HAP-1 (cell line): ENCODE measurements at regions not wholly inside any gene's neighbourhood (a gene's known extent, or its start where the extent isn't known, plus 50 kb on each side); places are given as distances from the start of the nearest gene placed in this dataset.

Source experiments
- DNase-seq, 2 experiments: peaks; one replicate each; pipeline ENCODE4 v3.0.0-alpha.2; 2016 to 2020; ENCODE audit warnings: low spot score in 2 of 2
- H3K27me3 ChIP-seq: fragments of 250-450 bp; sonication (Bioruptor Pico); 2 replicates; pipeline ENCODE4 v1.5.1; 2020; ENCODE audit warnings: low read depth, mild to moderate bottlenecking, moderate library complexity
- H3K36me3 ChIP-seq: fragments of 250-450 bp; sonication (Bioruptor Pico); replicated peaks from 2 replicates; pipeline ENCODE4 v1.5.1; 2020; ENCODE audit warnings: mild to moderate bottlenecking
- H3K4me1 ChIP-seq: fragments of 250-450 bp; sonication (Bioruptor Pico); 2 replicates; pipeline ENCODE4 v1.5.1; 2020; ENCODE audit warnings: mild to moderate bottlenecking
- H3K4me3 ChIP-seq: fragments of 250-450 bp; sonication (Bioruptor Pico); 2 replicates; pipeline ENCODE4 v1.5.1; 2020; ENCODE audit warnings: mild to moderate bottlenecking, moderate library complexity
- H3K9me3 ChIP-seq: fragments of 250-450 bp; sonication (Bioruptor Pico); 2 replicates; pipeline ENCODE4 v1.5.1; 2020; ENCODE audit warnings: mild to moderate bottlenecking, moderate library complexity
- in situ Hi-C: fragments of 300-500 bp; cut with MboI; formaldehyde crosslinking; loops from 3 replicates; pipeline ENCODE4 v1.14.3; 2020; ENCODE audit warnings: low sequenced_read_pairs, inconsistent platforms, mixed read lengths

DNA sequence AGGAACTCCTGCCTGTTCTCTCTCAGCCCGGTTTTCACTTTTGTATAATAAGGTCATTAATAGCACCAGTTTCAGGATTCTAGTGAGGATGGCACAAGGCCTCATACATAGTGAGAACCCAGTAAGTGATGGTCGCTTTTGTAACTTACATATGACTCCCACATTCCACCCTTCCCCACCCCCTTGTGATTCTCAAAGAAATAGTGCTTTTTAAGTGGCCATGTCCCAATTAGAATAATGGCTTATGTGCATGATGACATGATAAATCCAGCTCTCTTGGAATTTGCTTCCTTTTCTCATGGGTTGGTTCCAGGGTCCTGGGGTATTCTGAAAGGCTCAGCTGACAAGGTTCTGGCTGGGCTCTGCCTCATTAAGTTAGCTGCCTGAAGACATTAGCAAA is 189.9 kb downstream of the URB2 start:
- Histone ChIP-seq H3K27me3 (no peaks in the 10 kb centered on the region), H3K36me3 (no peaks in the 10 kb centered on the region), H3K4me1 (no peaks in the 10 kb centered on the region), H3K9me3 (no peaks in the 10 kb centered on the region), H3K4me3 (no peak overlapping the region)
- no peak for DNase-seq
- in situ Hi-C loops = no loop called here

DNA sequence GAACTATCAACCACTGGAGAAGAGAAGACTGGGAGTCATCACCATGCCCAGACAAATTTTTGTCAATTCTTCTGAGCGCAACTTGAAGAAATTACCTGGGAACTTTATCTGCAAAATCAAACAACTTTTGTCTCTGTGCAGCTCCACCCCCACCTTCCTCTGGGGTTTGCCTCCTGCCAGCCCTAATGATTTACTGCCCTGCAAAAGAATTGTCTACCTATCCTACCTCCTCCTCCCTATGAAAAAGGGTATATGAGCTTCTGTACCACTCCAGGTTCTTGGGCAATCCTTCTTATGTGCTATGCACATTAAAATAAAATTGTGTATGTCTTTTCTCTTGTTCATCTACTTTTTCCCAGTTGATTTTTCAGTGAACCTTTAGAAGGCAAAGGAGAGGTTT is 191.9 kb downstream of the URB2 start:
- no peaks in the 10 kb centered on the region for H3K4me1 ChIP-seq

DNA sequence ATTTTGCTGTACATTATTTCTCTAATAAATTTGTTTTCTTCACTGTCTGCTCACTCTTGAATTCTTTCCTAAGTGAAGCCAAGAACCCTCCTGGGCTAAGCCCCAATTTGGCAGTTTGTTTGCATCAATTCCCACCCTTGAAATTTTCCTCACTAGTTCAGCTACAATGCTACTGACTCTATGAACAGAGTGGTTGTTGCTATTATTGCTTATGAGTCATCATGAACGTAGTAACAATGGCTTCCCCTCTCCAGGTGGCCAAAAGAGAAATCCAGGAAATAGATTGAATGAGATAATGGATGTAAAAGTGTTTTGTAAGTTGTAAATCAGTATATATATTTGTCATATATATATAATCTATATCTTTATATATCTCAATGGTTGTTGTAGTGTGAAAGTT is 193.0 kb downstream of the URB2 start:
- DNase-seq = no peak
- in situ Hi-C loops = no loop called here
- Histone ChIP-seq H3K36me3 (no peaks in the 10 kb centered on the region), H3K4me1 (no peaks in the 10 kb centered on the region), H3K4me3 (no peak overlapping the region), H3K9me3 (no peaks in the 10 kb centered on the region), H3K27me3 (no peaks in the 10 kb centered on the region)

More for the DNA sequence above, 191.9 kb downstream of the URB2 start:
- H3K9me3 ChIP-seq = no peaks in the 10 kb centered on the region
- in situ Hi-C loops = no loop called here
- H3K4me3 ChIP-seq = no peak overlapping the region
- H3K36me3 ChIP-seq = no peaks in the 10 kb centered on the region
- H3K27me3 ChIP-seq = no peaks in the 10 kb centered on the region
- no peak for DNase-seq

DNA sequence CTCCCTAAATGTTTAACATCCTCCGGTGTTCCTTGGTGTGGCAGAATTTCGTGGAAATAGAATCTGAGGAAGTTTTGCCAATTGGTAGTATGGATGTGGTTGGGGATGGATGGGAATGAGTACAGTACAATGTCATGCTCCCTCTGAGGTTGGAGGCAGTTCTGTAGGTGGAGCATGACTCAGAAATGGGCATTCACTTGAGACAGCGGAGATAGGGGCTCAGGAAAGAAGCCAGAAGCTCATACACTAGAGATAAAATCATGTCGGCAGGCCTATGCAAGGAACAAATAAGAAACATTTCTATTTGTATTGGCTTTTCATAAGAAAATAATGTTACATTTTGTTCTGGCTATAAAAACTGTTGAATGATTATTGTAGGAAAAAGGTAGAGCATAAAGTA is 196.0 kb downstream of the URB2 start:
- no peaks in the 10 kb centered on the region for H3K27me3 ChIP-seq
- no peaks in the 10 kb centered on the region for H3K4me1 ChIP-seq
- no peak for DNase-seq
- in situ Hi-C loops = no loop called here
- no peak overlapping the region for H3K4me3 ChIP-seq
- H3K9me3 ChIP-seq = peaks cover 2% of the 10 kb centered on the region; the same call in 1 of the 2 replicates
- no peaks in the 10 kb centered on the region for H3K36me3 ChIP-seq

DNA sequence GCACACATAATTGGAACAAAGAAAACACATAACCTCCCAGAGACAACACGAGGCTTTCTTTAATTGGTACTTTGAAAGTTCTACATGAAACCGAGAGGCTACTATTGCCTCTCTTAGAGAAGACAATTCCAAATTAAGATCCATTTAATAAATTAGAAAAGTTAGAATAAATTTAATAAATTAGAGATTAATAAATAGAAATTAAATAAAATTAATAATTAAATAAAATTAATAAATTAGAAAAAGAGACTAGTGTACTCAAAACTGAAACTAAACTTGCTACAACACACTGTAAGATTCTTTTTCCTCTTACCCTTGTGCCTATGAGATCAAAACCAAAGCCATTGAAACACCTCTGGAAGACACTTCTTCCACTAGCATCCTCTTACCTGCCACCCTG is 199.0 kb downstream of the URB2 start:
- peaks cover 2% of the 10 kb centered on the region; the same call in 1 of the 2 replicates for H3K9me3 ChIP-seq
- H3K4me1 ChIP-seq = no peaks in the 10 kb centered on the region
- H3K36me3 ChIP-seq = no peaks in the 10 kb centered on the region
- no peak for DNase-seq
- in situ Hi-C loops = no loop called here
- H3K4me3 ChIP-seq = no peak overlapping the region
- no peaks in the 10 kb centered on the region for H3K27me3 ChIP-seq

DNA sequence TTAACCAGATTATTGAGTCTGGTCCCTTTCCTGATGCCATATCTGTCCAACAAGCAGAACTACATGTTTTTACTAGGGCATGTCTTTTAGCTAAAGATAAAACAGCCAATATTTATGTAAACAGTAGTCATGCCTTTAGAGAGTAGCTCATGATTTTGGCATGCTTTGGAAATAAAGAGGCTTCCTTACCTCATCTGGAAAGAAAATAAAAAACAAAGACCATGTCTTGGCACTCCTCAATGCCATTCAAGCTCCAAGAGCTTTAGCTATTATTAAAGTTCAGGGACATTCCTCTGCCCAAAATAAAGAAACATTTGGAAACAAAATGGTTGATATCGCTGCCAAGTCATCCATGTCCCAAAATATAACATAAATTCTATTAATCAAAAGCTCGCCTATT is 202.4 kb downstream of the URB2 start:
- Histone ChIP-seq H3K4me1 (no peaks in the 10 kb centered on the region), H3K4me3 (no peak overlapping the region), H3K36me3 (no peaks in the 10 kb centered on the region), H3K9me3 (peaks cover 2% of the 10 kb centered on the region; the same call in 1 of the 2 replicates), H3K27me3 (0 out of 2 replicates have a peak, but pooled peaks cover 4% of the 10 kb centered on the region)
- no peak for DNase-seq
- in situ Hi-C loops = no loop called here

DNA sequence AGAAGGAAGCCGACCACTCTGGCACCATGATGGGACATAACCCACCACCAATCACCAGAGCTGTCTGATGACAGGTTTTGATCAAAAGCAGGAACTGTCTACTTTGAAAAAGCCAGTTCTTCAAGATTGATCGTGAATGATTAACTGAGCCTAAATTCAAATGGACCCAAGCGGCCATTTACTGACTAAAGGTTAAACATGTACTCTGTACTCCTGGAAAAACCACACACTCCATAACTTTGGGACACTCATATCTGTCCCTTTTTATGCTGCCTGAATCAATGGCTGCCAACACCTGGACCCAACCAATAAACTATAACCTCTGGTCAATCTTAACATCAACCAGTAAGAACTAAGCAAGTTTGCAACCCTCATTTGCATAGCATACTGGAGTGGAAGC is 206.6 kb downstream of the URB2 start:
- in situ Hi-C loops = no loop called here
- no peak overlapping the region for H3K4me3 ChIP-seq

DNA sequence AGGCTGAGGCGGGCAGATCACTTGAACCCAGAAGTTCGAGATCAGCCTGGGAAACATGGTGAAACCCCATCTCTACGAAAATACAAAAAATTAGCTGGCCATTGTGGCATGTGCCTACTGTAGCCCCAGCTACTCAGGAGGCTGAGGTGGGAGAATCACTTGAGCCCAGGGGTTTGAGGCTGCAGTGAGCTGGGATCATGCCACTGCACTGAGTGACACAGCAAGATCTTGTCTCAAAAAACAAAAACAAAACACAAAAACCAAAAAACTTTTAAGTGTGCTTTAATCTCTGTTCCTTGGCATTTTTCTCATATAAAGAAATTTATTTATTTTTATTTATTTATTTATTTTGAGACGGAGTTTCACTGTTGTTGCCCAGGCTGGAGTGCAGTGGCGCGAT is 208.2 kb downstream of the URB2 start:
- no peaks in the 10 kb centered on the region for H3K4me1 ChIP-seq

More for the DNA sequence above, 206.6 kb downstream of the URB2 start:
- Histone ChIP-seq H3K4me1 (no peaks in the 10 kb centered on the region), H3K36me3 (no peaks in the 10 kb centered on the region), H3K9me3 (no peaks in the 10 kb centered on the region), H3K27me3 (peaks cover 6% of the 10 kb centered on the region; the same call in 1 of the 2 replicates)
- DNase-seq = no peak

DNA sequence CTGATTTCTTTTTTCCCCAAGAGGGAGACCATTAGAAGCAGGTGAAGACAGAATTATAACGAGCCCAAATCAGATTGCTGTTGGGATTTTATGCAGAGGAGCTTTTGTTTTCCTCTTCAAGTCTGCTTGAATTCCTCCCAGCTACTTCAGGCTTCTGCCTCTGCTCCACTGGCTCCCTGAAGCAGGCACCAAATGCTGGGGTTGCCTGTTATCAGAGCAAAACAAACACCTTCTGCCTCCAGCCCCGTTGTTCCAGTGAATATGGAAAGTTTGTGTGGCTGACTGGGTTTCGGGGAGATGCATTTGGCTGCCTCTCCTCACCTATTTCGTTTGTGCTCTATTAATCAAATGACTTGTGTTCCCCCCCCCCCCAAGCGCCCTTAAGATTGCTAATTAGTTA is 209.2 kb downstream of the URB2 start:
- DNase-seq = no peak
- Histone ChIP-seq H3K4me1 (no peaks in the 10 kb centered on the region), H3K9me3 (no peaks in the 10 kb centered on the region), H3K36me3 (no peaks in the 10 kb centered on the region), H3K27me3 (peaks cover 11% of the 10 kb centered on the region), H3K4me3 (no peak overlapping the region)
- in situ Hi-C loops = no loop called here

More for the DNA sequence above, 208.2 kb downstream of the URB2 start:
- Histone ChIP-seq H3K9me3 (no peaks in the 10 kb centered on the region), H3K4me3 (no peak overlapping the region), H3K36me3 (no peaks in the 10 kb centered on the region), H3K27me3 (peaks cover 8% of the 10 kb centered on the region; the same call in 1 of the 2 replicates)
- DNase-seq = no peak
- in situ Hi-C loops = no loop called here

DNA sequence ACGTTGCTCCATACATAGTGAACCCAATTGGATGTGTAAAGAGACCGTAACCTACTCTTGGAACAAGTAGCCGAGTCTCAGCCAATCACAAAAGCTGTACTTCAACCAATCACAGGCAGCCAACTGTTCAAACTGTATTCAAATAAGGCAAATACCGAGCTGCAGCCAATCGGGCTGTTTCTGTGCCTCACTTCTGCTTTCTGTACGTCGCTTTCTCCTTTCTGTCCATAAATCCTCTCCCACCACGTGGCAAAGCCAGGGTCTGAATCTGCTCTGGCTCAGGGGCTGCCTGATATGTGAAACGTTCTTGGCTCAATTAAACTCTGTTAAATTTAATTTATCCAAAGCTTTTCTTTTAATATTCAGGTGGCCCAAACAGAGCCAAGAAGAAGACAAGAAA is 210.3 kb downstream of the URB2 start:
- H3K4me1 ChIP-seq = no peaks in the 10 kb centered on the region
- no peaks in the 10 kb centered on the region for H3K9me3 ChIP-seq
- no peak for DNase-seq
- H3K27me3 ChIP-seq = peaks cover 9% of the 10 kb centered on the region
- H3K36me3 ChIP-seq = no peaks in the 10 kb centered on the region
- in situ Hi-C loops = no loop called here
- no peak overlapping the region for H3K4me3 ChIP-seq

DNA sequence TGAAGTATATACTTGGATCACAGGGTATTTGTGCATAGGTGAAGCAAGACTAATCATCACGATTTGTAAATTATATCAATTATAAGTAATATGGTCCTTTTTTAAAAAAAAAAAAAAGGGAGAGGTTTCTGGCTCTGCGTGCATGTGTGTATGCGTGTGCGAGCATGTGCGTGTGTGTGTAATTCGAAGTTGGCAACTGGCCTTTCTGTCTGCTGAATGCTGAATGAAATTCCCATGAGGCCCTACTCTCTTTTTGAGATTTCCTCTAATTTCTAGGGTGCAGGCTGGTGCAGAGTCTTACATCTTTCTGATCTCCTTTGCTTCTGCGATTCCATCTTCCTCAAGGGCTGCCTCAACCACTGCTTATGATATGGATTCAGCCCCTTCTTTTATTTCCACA is 212.2 kb downstream of the URB2 start:
- no peaks in the 10 kb centered on the region for H3K4me1 ChIP-seq
- no peak for DNase-seq
- no peaks in the 10 kb centered on the region for H3K9me3 ChIP-seq
- H3K36me3 ChIP-seq = no peaks in the 10 kb centered on the region
- H3K4me3 ChIP-seq = no peak overlapping the region
- in situ Hi-C loops = no loop called here
- H3K27me3 ChIP-seq = peaks cover 11% of the 10 kb centered on the region

DNA sequence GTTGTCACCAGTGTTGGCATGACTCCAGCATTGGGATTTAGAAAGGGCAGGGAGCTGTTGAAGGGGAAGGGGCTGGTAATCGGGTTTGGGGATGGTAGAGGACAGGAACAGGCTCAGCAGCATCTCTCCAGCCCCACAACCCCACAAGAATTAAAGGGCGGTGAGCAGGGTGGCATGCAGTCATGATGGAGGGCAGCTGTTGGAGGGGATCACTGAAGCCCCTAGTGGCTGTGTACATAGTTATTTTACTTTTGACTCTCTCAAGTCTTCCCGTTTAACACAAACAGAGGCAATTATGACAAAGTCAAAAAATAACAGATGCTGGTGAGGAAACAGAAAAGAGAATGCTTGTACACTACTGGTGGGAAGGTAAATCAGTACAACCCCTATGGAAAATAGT is 213.8 kb downstream of the URB2 start:
- Histone ChIP-seq H3K36me3 (no peaks in the 10 kb centered on the region), H3K4me3 (no peak overlapping the region), H3K9me3 (no peaks in the 10 kb centered on the region), H3K4me1 (no peaks in the 10 kb centered on the region), H3K27me3 (peaks cover 11% of the 10 kb centered on the region)
- DNase-seq = no peak
- in situ Hi-C loops = no loop called here

DNA sequence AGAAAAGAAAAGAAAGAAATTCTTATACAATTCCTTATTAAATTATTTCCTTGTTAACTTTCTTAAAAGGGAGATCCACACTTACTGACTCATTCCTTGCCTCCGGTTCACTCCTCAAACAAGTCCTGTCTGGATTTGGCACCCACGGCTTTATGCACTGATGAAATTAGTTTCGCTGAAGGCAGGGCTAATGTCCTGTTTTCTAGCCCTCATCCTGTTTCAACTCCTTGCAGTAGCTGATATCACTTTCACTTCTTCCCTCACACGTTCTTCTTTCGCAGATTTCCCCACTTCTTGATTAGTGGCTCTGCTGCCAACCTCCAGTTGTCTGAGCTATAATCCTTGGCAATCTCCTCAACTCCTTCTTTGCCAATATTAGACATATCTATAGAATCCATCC is 215.2 kb downstream of the URB2 start:
- in situ Hi-C loops = no loop called here
- Histone ChIP-seq H3K4me3 (no peak overlapping the region), H3K27me3 (peaks cover 11% of the 10 kb centered on the region), H3K4me1 (no peaks in the 10 kb centered on the region), H3K36me3 (no peaks in the 10 kb centered on the region), H3K9me3 (no peaks in the 10 kb centered on the region)
- no peak for DNase-seq

DNA sequence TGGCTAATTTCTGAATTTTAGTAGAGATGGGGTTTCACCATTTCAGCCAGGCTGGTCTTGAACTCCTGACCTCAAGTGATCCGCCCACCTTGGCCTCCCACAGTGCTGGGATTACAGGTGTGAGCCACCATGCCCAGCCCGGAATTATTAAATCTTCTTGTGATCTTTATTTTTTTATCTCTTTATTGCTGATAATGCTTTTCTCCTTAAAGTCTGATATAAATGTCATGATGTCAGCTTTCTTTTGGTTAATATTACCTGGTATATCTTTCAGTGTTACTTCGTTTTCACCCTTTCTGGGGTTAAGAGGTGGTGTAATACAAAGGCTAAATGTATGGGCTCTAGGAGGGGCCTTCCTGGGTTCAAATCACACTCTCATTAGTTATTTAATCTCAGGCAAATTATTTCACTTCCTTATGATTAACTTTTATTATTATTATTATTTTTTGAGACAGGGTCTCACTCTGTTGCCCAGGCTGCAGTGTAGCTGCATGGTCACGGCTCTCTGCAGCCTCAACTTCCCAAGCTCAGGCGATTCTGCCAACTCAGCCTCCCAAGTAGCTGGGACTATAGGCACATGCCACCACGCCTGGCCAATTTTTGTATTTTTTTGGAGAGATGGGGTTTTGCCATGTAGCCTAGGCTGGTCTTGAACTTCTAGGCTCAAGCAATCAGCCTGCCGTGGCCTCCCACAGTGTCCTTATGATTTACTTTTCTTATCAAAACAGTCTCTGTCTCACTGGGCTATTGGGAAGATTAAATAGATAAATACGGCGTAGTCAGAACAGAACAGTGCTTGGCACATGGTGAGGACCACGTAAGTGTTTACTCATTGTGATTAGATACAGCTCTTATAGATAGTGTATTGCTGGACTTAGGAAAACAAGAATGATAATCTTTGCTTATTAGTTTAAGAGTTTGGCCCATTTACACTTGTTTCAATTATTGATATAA is 216.5 kb downstream of the URB2 start:
- DNase-seq = no peak
- in situ Hi-C loops = no loop called here

More for the DNA sequence above, 216.5 kb downstream of the URB2 start:
- Histone ChIP-seq H3K27me3 (peaks cover 11% of the 10 kb centered on the region), H3K4me3 (no peak overlapping the region), H3K4me1 (no peaks in the 10 kb centered on the region), H3K9me3 (no peaks in the 10 kb centered on the region), H3K36me3 (no peaks in the 10 kb centered on the region)
